ACHN (cell line): ENCODE measurements at regions not wholly inside any gene's neighbourhood (a gene's known extent, or its start where the extent isn't known, plus 50 kb on each side); places are given as distances from the start of the nearest gene placed in this dataset.
A peak's percentile ranks its signal among the peaks of the same experiment; 100 is the strongest.
"Not testable (repeated sequence)": the region's sequence is repeated elsewhere in the genome, so short reads cannot be mapped to it uniquely, and the experiment has no call there.

ENCODE experiments used
- DNase-seq: peaks from one replicate; pipeline ENCODE4 v3.0.0-alpha.2; 2015
- in situ Hi-C: cut with HindIII; loops from 2 replicates; pipeline ENCODE4 v1.10.0; 2017; ENCODE audit warnings: low sequenced_read_pairs, low pct_ligation_motif_present, low pct_unique_long_range_greater_than_20kb

DNA sequence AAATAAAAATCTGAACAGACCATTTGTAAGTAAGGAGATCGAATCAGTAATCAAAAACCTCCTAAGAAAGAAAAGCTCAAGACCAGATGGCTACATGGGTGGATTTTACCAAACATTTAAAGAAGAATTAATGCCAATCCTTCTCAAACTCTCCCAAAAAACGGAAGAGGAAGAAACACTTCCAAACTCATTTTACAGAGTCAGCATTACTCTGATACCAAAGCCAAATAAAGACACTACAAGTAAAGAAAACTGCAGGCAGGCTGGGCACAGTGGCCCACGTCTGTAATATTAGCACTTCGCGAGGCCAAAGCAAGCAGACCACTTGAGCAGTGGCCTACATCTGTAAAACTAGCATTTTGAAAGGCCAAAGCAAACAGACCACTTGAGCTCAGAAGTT is 159.8 kb downstream of the DPY19L2 start:
- DNase-seq, result no peak
- in situ Hi-C loops, result no loop called here

GRCh38 chr12:63499567-63499966 is 168.7 kb downstream of the DPY19L2 start:
- in situ Hi-C loops, result no loop called here

GRCh38 chr12:63498239-63498638 is 170.1 kb downstream of the DPY19L2 start:
- no peak for DNase-seq
- in situ Hi-C loops, result no loop called here

More at GRCh38 chr12:63499567-63499966, 168.7 kb downstream of the DPY19L2 start:
- DNase-seq, result no peak

DNA sequence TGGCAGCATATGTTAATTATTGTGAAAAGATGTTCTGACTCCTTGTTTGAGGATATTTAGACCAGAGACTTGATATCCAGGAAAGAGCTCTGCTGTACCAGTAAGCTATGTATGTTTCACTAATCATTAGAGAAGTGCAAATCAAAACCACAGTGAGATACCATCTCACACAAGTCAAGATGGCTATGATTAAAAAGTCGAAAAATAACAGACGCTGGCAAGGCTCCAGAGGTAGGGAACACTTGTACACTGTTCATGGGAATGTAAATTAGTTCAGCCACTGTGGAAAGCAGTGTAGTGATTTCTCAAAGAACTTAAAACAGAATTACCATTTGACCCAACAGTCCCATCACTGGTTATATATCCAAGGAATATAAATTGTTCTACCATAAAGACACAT is 171.6 kb downstream of the DPY19L2 start:
- in situ Hi-C loops, result no loop called here
- DNase-seq, result no peak

DNA sequence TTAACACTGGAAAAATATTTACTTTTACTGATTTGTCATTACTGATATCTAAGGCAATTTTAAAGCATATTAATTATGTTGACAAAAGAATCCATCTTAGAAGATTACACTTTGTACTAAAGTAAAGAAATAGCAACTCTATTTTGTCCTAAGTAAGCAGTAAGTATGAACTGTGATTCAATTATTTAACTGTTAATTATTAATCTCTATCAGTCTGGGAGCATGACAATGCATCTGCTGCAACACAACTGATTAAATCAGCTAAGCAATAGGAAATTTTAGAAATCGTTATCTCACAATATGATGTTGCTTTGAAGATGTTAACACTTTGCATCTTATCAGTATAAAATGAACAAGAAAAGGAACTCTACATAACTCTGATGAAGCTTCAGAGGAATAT is 172.3 kb downstream of the DPY19L2 start:
- no peak for DNase-seq
- in situ Hi-C loops, result no loop called here

- in situ Hi-C loops, DNase-seq: not testable (repeated sequence)
These were observed 174.9 kb downstream of the DPY19L2 start for GRCh38 chr12:63493357-63493756.

GRCh38 chr12:63480186-63480585 is 188.1 kb downstream of the DPY19L2 start:
- DNase-seq, result no peak
- in situ Hi-C loops, result no loop called here

GRCh38 chr12:63470161-63470560 is 198.1 kb downstream of the DPY19L2 start:
- in situ Hi-C loops, result no loop called here
- DNase-seq, result no peak

- in situ Hi-C loops, result no loop called here
- no peak for DNase-seq
These were observed 200.3 kb downstream of the DPY19L2 start for GRCh38 chr12:63467951-63468350.

DNA sequence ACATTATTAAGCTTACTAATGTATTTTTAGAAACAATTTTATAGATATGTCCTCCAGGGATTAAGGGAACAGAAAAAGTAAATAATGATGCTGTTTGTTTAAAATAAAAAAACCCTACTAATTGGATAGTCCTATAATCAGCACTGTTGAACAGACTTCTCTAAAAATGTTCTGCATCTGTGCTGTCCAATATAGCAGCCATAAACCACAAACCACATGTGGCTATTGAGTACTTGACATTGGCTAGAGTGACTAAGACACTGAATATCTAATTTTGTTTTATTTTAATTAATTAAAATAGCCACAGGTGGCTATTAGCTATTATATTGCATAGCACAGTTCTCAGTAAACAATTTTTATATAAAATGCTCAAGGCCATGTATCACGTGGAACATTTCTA is 210.4 kb downstream of the DPY19L2 start:
- in situ Hi-C loops, result no loop called here
- DNase-seq, result no peak

DNA sequence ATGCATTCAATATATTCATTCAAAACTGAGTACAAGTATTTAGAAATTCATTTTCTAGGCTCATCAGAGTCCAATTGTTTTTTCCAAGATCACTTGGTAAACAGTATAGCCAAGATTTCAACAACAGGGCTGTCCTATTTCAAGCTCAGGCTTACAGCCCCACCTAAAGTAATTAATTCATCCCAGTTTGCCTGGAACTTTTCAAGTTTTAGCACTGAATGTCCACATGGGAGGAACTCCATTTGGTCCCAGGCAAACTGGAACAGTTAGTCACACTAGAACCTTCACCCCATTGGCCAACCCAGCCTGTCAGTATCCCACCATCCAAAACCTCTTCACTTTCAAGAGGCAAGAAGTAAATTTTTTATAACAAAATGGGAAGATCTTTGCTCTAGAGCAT is 210.9 kb downstream of the DPY19L2 start:
- in situ Hi-C loops, result no loop called here

DNA sequence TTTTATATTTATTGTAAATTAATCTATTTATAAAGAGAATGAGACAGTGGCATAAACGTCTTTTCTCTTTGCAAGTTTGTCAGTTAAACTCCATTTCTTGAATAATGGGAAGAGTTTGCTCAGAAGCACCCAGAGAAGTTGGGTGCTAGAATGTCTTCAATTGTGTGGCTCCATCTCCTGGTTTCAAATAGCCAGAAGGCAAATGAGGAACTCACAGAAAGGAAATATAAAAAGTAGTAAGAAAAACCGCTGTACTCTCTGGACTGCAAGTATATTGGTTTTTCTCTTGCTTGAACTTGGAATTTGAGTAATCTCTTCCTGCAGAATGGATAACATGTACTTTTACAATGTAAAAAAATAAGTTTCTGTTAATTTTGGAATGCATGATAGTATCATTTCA is 217.5 kb downstream of the DPY19L2 start:
- DNase-seq, result no peak
- in situ Hi-C loops, result no loop called here

More for the DNA sequence above, 210.9 kb downstream of the DPY19L2 start:
- no peak for DNase-seq

DNA sequence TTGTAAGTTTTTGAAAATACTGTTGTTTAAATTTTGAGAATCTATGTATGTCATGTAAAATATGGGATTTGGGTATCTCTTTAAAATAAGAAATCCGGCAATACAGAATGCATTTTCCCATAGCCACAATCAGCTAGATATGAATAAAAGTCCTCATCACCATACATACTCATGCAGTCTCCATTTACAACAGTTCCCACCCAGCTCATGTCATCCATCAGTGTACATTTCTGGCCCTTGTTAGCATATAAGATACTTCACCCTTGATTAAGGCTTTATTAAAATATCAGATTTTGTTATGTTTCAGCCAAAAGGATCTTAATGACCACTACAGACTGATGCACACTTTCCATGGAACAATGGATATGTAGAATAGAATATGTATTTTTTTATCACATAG is 218.0 kb downstream of the DPY19L2 start:
- no peak for DNase-seq
- in situ Hi-C loops, result no loop called here

DNA sequence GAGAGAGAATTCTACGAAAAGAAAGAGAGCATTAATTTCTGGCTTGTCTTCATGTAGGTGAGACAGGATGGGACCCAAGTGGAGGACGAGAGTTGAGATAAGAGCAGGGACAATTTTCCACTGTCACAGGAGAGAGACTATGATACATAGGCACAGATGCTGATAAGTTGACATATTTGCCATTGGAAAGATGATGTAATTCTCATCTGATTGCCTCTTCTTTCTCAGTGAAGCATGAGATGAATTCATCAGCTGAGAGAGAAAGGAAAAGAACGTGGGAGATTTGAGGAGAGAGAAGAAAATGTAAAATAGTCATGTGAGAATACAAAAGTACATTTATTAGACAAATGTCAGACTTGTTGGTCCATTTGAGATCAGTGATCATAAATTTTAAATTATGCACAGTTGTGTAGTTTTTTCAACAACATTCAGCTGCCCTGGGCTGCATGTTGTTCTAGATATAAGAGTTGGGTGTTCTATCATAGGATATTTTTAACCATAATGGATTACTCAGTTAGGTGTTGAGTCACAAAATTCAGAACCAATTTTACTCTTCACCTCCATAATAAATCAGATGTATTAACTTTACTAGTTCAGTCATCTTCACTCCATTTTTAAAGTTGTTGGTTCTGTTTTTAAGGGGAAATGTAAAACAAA is 222.9 kb downstream of the DPY19L2 start:
- in situ Hi-C loops, result no loop called here
- DNase-seq, result no peak

DNA sequence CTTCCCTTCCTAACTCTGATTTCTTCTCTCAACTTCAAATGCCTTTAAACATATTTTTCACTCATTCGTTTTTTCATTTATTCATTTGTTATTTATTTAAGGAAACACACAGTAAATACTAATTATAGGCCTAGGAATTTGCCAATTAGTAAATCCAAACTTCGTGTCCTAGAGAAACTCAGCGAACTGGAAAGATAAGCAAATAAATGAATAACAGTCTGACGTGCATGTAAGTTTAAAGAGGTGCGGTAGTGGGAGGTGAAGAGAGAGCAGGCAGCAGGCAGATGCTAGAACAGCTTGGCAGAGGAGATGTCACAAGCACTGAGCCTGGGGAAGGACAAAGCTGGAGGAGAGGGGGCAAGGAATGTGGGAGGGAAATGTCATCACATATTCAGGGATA is 228.2 kb downstream of the DPY19L2 start:
- in situ Hi-C loops, result no loop called here

DNA sequence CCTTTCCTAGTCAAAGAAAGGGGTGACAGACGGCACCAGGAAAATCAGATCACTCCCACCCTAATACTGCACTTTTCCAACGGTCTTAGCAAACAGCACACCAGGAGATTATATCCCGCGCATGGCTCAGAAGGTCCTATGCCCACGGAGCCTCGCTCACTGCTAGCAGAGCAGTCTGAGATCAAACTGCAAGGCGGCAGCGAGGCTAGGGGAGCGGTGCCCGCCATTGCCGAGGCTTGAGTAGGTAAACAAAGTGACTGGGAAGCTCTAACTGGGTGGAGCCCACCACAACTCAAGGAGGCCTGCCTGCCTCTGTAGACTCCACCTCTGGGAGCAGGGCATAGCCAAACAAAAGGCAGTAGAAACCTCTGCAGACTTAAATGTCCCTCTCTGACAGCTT is 233.9 kb downstream of the DPY19L2 start:
- DNase-seq, in situ Hi-C loops: not testable (repeated sequence)

More for the DNA sequence above, 228.2 kb downstream of the DPY19L2 start:
- no peak for DNase-seq

- in situ Hi-C loops, DNase-seq: not testable (repeated sequence)
These were observed 240.3 kb downstream of the DPY19L2 start for GRCh38 chr12:63427969-63428368.

GRCh38 chr12:63427029-63427428 is 241.3 kb downstream of the DPY19L2 start:
- in situ Hi-C loops, DNase-seq: not testable (repeated sequence)

DNA sequence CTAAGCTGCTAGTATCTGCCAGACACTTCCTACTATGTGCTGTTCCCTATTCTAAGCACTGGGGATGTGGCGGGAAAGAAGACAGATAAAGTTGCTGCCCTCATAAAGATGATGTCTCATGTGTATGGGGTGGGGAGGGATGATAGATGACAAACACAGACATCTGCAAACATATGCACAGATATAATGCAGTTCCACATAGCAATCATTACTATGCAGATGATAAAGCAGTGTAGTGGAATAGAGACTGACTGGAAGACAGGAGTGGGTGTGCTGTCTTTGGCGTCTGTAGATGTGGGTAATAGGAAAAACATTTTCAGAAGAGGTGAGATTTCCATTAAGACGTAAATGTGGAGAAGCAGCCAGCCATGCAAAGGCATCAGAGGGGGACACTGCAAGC is 243.6 kb downstream of the DPY19L2 start:
- DNase-seq, result no peak
- in situ Hi-C loops, result no loop called here

- in situ Hi-C loops, result no loop called here
- DNase-seq, result no peak
These were observed 244.5 kb downstream of the DPY19L2 start for GRCh38 chr12:63423839-63424238.

DNA sequence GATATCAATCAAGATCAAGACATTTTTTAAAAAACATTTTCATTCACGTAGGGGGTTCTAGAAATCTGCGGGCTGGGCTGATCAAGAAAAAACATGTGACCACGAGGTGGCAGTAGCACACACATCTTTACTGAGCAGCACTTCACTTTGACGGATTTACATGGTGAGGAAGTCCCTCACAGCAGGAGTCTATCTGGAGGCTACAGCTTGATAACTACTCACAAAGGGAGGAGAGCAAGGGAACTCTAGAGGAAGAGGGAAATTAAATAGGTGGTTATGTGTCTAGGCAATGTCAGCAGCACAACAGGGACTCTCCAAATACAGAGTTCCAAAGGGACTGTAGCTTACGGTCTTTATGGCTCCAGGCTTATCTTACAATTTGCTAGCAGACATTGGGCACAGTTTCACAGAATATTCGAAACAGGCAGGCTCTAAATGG is 248.1 kb downstream of the DPY19L2 start:
- in situ Hi-C loops, result no loop called here
- peak; percentile 79 for DNase-seq
